SHP77 (cell line): ENCODE measurements at regions not wholly inside any gene's neighbourhood (a gene's known extent, or its start where the extent isn't known, plus 50 kb on each side); places are given as distances from the start of the nearest gene placed in this dataset.

Experiments
- DNase-seq, 2 experiments: peaks; one replicate each; lab custom pipeline; 2025; lab: John Stamatoyannopoulos, UW

- no peak for DNase-seq
These were observed 168.3 kb downstream of the AREG start for GRCh38 chr4:74613266-74613665.

- no peak for DNase-seq
These were observed 170.5 kb downstream of the AREG start for GRCh38 chr4:74615411-74615810.

- no peak for DNase-seq
These were observed 173.2 kb downstream of the AREG start for GRCh38 chr4:74618166-74618565.

- no peak for DNase-seq
These were observed 173.7 kb downstream of the AREG start for GRCh38 chr4:74618659-74619058.

GRCh38 chr4:74619931-74620702 lies 174.2 kb downstream of the BTC start:
- DNase-seq: no peak

GRCh38 chr4:74621616-74622015 lies 172.7 kb downstream of the BTC start:
- DNase-seq: no peak

GRCh38 chr4:74623041-74623440 lies 171.3 kb downstream of the BTC start:
- DNase-seq: peak; percentile 33 to 43

- no peak for DNase-seq
These were observed 169.8 kb downstream of the BTC start for GRCh38 chr4:74624351-74625151.

- DNase-seq: no peak
These were observed 168.3 kb downstream of the BTC start for GRCh38 chr4:74625981-74626380.

- DNase-seq: no peak
These were observed 167.2 kb downstream of the BTC start for GRCh38 chr4:74627093-74627492.

- no peak for DNase-seq
These were observed 166.8 kb downstream of the BTC start for GRCh38 chr4:74627504-74627903.

GRCh38 chr4:74628852-74629620 lies 165.3 kb downstream of the BTC start:
- DNase-seq: no peak

GRCh38 chr4:74630551-74630950 lies 163.8 kb downstream of the BTC start:
- no peak for DNase-seq

- DNase-seq: no peak
These were observed 163.0 kb downstream of the BTC start for GRCh38 chr4:74631338-74631737.

- no peak for DNase-seq
These were observed 162.3 kb downstream of the BTC start for GRCh38 chr4:74631988-74632387.

GRCh38 chr4:74632634-74633033 lies 161.7 kb downstream of the BTC start:
- DNase-seq: no peak

GRCh38 chr4:74635074-74635473 lies 159.2 kb downstream of the BTC start:
- no peak for DNase-seq

- DNase-seq: no peak
These were observed 158.7 kb downstream of the BTC start for GRCh38 chr4:74635490-74636123.

- no peak for DNase-seq
These were observed 156.3 kb downstream of the BTC start for GRCh38 chr4:74638001-74638400.

GRCh38 chr4:74638689-74639088 lies 155.6 kb downstream of the BTC start:
- no peak for DNase-seq

GRCh38 chr4:74640111-74640903 lies 154.0 kb downstream of the BTC start:
- DNase-seq: no peak
